OCI-M2 (cell line): ENCODE measurements at regions not wholly inside any gene's neighbourhood (a gene's known extent, or its start where the extent isn't known, plus 50 kb on each side); places are given as distances from the start of the nearest gene placed in this dataset.
"Not testable (repeated sequence)": the region's sequence is repeated elsewhere in the genome, so short reads cannot be mapped to it uniquely, and the experiment has no call there.

Experiments
- DNase-seq: peaks from one replicate; lab custom pipeline; 2025; ENCODE audit not compliant: unreplicated experiment; lab: John Stamatoyannopoulos, UW

GRCh38 chr3:153437666-153438065, 275.6 kb downstream of the RAP2B start:
- DNase-seq: no peak

GRCh38 chr3:153438271-153438670, 276.2 kb downstream of the RAP2B start:
- no peak for DNase-seq

- DNase-seq: no peak
Observed at GRCh38 chr3:153439780-153440179, 277.8 kb downstream of the RAP2B start.

GRCh38 chr3:153440311-153440710, 278.3 kb downstream of the RAP2B start:
- no peak for DNase-seq

GRCh38 chr3:153442386-153442785, 280.4 kb downstream of the RAP2B start:
- DNase-seq: no peak

GRCh38 chr3:153442799-153443487, 280.9 kb downstream of the RAP2B start:
- no peak for DNase-seq

GRCh38 chr3:153443961-153444360, 281.9 kb downstream of the RAP2B start:
- no peak for DNase-seq

- no peak for DNase-seq
Observed at GRCh38 chr3:153445817-153446216, 283.8 kb downstream of the RAP2B start.

- no peak for DNase-seq
Observed at GRCh38 chr3:153448151-153448829, 286.3 kb downstream of the RAP2B start.

- no peak for DNase-seq
Observed at GRCh38 chr3:153456833-153457545, 295.0 kb downstream of the RAP2B start.

- DNase-seq: no peak
Observed at GRCh38 chr3:153458881-153459280, 296.9 kb downstream of the RAP2B start.

GRCh38 chr3:153462545-153462944, 300.5 kb downstream of the RAP2B start:
- DNase-seq: no peak

GRCh38 chr3:153463895-153464294, 301.9 kb downstream of the RAP2B start:
- DNase-seq: no peak

GRCh38 chr3:153469162-153469561, 307.1 kb downstream of the RAP2B start:
- DNase-seq: no peak

GRCh38 chr3:153484842-153485241, 322.8 kb downstream of the RAP2B start:
- no peak for DNase-seq

- DNase-seq: no peak
Observed at GRCh38 chr3:153495422-153495821, 333.4 kb downstream of the RAP2B start.

- DNase-seq: no peak
Observed at GRCh38 chr3:153502682-153503081, 340.7 kb downstream of the RAP2B start.

GRCh38 chr3:153503873-153504272, 341.8 kb downstream of the RAP2B start:
- no peak for DNase-seq

GRCh38 chr3:153506205-153506604, 344.2 kb downstream of the RAP2B start:
- not testable (repeated sequence) for DNase-seq

GRCh38 chr3:153506686-153507085, 344.7 kb downstream of the RAP2B start:
- DNase-seq: not testable (repeated sequence)

GRCh38 chr3:153513236-153513635, 351.2 kb downstream of the RAP2B start:
- no peak for DNase-seq

GRCh38 chr3:153528473-153528872, 366.4 kb downstream of the RAP2B start:
- DNase-seq: no peak
